ENCODE measurements at regions not wholly inside any gene's neighbourhood (a gene's known extent, or its start where the extent isn't known, plus 50 kb on each side); places are given as distances from the start of the nearest gene placed in this dataset.
"Not testable (repeated sequence)": the region's sequence is repeated elsewhere in the genome, so short reads cannot be mapped to it uniquely, and the experiment has no call there.

DNA sequence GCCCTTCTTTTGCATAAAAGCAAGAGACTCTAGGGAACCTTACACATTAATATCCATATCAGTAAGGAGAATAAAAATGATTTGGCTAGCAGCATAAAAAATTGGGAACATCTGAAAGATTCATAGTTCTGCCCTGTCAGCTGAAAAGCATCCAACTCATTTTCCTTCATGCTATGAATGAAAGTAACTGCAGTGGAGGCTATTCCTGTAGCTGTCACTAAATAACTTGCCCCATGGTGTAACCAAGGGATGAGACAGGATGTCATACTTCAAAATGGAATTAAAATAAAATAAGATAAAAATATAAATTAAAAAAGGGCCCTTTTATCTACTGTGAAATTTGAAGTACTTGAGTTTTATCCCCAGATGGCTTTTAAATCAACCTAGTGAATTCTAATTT, 878.8 kb downstream of the C4orf33 start:
- DNase-seq (ENCODE audit: low spot score) (no peak), FAIRE-seq (no peak)

DNA sequence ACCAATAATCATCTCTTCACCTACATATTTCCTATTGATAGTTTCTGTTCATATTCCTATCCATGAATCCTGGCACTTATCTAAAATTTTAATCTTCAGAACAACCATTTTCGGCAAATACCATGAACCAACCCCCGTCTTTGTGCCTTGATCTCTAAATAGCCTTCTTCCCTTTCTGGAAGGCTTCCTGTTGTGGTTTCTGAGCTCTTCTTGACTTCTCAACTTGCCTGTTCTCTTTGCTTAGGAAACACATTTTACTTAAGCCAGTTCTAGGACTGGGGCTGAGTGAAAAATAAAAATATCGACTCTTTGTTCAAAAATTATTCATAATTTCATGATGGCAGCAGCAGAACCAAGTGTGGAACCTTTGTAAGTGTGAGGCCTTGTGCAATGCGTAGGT, 882.4 kb downstream of the C4orf33 start:
- FAIRE-seq (no peak), DNase-seq (ENCODE audit: low spot score) (no peak)

GRCh38 chr4:129988957-129989356, 893.0 kb downstream of the C4orf33 start:
- no peak for DNase-seq (ENCODE audit: low spot score)
- no peak for FAIRE-seq

GRCh38 chr4:129994715-129995114, 898.8 kb downstream of the C4orf33 start:
- DNase-seq (ENCODE audit: low spot score) (no peak), FAIRE-seq (no peak)

GRCh38 chr4:129998436-129999150, 902.6 kb downstream of the C4orf33 start:
- no peak for FAIRE-seq
- DNase-seq (ENCODE audit: low spot score): no peak

DNA sequence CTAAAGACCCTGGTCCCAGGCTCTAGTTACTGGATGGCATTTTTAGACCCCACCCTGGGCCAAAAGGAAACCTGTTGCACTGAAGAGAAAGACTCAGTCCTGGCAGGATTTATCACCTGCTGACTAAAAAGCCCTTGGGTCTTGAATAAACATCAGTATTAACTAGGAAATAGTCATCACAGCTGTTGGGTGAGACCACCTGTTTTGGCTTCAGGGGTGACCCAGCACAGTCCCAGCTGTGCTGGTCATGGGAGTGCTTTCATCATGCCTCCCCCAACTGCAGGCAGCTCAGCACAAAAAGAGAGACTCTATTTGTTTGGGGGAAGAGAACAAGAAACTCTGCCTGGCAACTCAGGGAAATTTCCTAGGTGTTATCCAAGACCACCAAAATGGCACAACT, 903.2 kb downstream of the C4orf33 start:
- FAIRE-seq: no peak
- no peak for DNase-seq (ENCODE audit: low spot score)

- DNase-seq (ENCODE audit: low spot score) (no peak), FAIRE-seq (no peak)
These were observed 912.5 kb downstream of the C4orf33 start for GRCh38 chr4:130008461-130008860.

GRCh38 chr4:130012806-130013205, 916.9 kb downstream of the C4orf33 start:
- DNase-seq (ENCODE audit: low spot score); FAIRE-seq: not testable (repeated sequence)

- no peak for FAIRE-seq
- DNase-seq (ENCODE audit: low spot score): no peak
These were observed 925.8 kb downstream of the C4orf33 start for GRCh38 chr4:130021706-130022105.

DNA sequence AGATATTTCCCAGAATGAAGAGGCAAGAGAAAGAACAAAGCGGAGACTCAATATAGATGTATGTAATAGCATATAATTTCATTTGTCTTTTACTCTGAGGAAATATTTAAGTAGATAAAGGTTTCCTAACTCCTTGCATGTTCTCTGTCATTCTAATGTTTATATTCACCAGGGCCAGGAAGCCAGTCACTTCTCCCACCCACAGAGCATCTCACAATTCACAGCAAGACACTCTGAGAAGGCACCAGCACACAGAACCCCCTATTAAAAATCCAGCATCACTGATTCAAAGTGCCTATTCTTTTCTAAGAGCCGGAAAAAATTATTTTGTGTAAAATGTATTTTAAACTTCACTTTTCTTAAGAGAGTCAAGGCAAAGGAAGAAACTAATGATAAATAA, 927.1 kb downstream of the C4orf33 start:
- FAIRE-seq: no peak

GRCh38 chr4:130025701-130026100, 929.7 kb downstream of the C4orf33 start:
- FAIRE-seq: no peak
- no peak for DNase-seq (ENCODE audit: low spot score)

More for the DNA sequence above, 927.1 kb downstream of the C4orf33 start:
- DNase-seq (ENCODE audit: low spot score): no peak

DNA sequence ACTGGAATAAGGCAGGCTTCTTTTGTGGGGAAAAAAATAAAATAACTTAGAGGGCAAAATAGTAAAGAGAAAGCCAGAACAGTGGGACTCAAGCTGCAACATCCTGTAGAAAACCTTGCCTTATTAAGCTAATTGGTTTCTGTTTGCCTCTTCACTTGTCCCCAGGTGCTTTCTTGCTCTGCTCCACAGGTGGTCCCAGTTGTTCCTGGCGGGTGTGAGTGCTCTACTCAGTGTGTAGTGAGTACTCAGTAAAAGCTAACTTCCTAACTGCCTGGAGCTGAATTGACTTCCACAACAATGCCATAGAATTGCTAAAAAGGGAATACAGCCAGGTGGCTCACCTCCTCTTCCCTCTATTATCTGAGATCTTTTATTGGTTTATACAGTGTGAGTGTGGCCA, 930.2 kb downstream of the C4orf33 start:
- DNase-seq (ENCODE audit: low spot score): no peak

DNA sequence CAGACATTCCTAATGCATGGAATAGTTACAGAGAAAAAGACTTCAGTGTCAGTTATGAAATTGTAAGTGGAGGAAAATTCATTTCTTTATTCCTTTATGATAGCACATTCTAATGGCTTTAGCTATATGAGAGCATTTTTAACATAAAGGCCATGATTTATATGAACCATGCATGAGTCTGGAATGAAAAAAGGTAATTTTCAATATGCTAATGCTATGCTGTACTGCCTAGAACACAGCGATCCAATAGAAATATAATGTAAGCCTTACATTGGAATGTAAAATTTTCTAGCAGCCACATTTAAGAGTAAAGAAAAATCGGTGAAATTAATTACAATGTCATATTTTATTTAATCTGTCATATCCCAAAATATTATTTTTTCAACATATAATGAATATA, 932.0 kb downstream of the C4orf33 start:
- DNase-seq (ENCODE audit: low spot score) (no peak), FAIRE-seq (no peak)

More for the DNA sequence above, 930.2 kb downstream of the C4orf33 start:
- FAIRE-seq: no peak

DNA sequence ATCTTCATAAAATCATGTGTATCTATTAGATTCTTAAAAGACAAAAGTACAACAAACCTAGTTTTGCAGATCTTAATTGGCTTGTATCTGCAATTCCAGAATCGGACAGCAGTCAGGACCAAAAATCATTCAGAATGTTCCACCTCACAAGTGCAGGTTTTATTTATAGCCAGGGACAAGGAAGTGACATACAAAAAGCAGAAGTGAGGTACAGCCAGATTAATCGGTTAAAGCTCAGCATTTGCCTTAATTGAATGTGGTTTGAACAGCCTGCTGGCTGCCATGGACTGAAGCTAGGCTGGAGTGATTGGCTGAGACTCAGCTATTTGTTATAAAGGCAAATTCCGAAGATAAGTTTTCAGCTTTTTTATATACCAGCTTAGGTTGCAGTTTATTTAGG, 932.6 kb downstream of the C4orf33 start:
- FAIRE-seq (no peak), DNase-seq (ENCODE audit: low spot score) (no peak)

DNA sequence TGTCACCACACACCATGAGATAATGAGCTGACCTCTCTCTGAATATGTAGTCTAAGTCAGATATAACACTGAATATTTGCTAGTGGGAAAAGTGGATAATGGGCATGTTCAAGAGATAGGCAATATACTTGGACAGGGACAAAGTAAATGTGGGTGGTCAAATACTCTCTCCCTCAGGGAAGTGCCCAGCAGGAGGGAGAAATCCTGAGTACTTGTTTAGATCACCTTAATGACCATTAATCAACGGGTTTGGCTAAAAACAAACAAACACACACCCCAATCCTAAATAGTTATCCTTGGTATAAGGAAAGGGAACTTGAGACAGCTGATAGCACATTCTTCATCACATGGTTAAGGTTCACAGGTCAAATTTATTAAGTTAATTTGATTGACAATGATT, 933.5 kb downstream of the C4orf33 start:
- no peak for DNase-seq (ENCODE audit: low spot score)
- no peak for FAIRE-seq

DNA sequence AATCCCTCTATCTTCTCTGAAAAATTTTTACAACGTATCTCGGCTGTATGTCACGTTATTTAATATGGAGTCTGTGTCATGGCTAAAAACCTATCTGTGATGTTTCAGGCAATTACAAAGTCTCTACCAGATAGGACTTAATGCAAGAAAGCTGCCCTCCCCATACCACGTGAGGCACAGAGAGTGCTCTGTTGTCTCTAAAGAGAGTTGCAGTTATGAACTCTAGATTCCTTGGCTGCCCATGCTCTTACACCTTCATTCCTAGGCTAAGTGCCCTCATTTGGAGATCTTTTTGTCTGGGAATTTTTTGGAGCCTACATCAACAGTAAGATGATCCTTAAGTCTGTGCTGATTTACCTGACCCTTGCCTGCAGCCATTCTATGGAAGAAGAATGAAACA, 935.9 kb downstream of the C4orf33 start:
- DNase-seq (ENCODE audit: low spot score) (no peak), FAIRE-seq (no peak)

GRCh38 chr4:130033657-130034056, 937.7 kb downstream of the C4orf33 start:
- FAIRE-seq; DNase-seq (ENCODE audit: low spot score): not testable (repeated sequence)

DNA sequence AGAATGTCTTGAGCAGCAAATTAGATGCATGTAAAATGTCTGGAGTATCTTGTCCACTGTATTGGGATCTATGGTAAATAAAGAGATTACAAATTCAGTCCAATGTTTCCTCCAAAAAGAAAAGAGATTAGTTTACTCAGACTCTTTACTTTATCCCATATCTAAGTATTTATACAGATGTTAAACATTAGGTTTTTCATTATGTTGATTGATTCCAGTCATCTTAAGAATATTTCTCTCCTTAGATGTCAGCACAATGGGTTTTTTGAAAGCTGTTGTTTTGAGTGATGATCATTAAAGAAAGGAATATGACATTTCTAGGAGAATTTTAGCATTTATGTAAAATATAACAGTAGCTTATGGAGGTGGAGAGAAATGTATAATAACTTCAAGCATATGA, 938.9 kb downstream of the C4orf33 start:
- no peak for FAIRE-seq
- no peak for DNase-seq (ENCODE audit: low spot score)

DNA sequence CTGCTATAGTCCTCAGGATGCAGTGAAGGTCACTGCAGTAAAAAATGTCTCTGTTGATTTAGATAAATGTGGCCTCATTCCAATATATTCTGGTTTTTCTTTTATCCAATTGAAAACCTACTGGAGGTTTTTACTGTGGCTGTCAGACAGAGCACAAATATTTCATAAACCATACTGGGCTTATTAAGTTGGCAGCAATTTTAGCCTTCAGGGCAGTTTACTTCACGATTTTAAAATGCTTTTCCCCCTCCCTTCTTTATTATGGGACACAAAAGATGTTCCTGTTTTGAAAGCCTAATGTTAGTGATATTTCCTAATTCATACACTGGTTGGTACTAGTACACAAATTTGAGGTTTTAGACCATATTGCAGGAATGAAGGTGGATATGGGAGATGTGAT, 939.4 kb downstream of the C4orf33 start:
- FAIRE-seq (no peak), DNase-seq (ENCODE audit: low spot score) (no peak)

DNA sequence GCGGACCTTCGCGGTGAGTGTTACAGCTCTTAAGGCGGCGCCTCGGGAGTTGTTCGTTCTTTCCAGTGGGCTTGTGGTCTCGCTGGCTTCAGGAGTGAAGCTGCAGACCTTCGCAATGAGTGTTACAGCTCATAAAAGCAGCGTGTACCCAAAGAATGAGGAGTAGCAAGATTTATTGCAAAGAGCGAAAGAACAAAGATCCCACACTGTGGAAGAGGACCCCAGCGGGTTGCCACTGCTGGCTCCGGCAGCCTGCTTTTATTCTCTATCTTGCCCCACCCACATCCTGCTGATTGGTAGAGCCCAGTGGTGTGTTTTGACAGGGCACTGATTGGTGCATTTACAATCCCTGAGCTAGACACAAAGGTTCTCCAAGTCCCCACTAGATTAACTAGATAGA, 941.9 kb downstream of the C4orf33 start:
- not testable (repeated sequence) for FAIRE-seq; DNase-seq (ENCODE audit: low spot score)

DNA sequence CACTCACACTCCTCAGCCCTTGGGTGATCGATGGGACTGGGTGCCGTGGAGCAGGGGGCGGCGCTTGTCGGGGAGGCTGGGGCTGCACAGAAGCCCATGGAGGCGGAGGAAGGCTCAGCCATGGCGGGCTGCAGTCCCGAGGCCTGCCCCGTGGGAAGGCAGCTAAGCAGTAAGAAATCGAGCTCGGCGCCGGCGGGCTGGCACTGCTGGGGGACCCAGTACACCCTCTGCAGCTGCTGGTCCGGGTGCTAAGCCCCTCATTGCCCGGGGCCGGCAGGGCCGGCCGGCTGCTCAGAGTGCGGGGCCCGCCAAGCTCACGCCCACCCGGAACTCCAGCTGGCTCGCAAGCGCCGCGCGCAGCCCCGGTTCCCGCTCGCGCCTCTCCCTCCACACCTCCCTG, 942.6 kb downstream of the C4orf33 start:
- not testable (repeated sequence) for FAIRE-seq; DNase-seq (ENCODE audit: low spot score)

DNA sequence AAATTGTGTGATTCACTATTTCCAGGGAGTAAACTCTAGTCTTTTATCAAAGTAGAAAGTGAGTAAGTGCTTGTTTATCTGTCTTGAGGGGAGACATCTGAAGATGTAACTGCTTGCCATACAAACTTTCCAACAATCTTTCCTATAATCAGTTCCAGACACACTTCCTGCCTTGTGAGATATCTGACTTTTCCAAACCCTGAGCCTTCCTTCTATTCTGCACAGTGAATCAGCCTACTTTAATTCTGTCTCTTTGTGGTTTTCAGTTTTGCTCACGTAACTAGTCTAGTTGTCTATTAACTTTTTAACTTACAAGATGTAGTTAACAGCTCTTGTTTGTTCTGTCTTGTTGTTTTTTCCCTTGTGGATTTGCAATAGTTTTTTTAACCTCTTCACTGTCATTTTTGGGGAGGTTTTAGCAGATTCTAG, 947.8 kb downstream of the C4orf33 start:
- FAIRE-seq (peak; percentile 86), DNase-seq (ENCODE audit: low spot score) (peak; percentile 72)

DNA sequence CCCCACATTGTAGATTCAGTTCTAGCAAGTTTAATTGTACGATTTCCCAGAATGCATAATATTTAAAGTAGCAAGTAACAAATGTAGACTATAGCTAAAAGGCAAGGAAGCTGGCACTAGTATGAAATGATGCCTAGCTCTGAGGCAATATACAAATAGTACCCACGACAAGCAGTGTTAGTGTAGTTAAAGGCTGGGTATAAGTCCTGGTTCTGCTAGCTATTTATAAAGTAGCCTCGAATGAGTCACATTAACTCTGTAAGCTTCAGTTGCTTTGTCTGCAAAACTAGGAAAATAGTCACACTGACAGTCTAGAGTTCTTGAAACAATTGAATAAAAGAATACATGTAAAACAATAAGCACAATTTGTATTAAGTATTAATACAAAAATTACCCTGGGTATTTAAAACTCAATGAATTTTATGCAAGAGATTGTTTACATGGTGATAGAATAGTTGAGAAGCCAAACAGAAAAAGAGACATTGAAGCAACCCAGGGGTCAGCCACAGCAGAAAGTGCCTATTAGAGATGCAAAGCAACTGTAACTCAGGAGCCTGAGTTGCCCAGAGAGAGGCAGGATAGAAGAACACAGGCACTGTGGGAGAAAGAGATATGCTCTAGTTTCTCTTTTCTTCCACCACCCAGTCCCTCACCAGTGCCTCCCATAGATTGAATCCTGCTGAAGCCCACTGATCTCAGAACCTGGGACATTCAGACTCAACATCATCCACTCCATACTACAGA, 949.0 kb downstream of the C4orf33 start:
- no peak for DNase-seq (ENCODE audit: low spot score)
- no peak for FAIRE-seq
